ENCODE measurements at regions not wholly inside any gene's neighbourhood (a gene's known extent, or its start where the extent isn't known, plus 50 kb on each side); places are given as distances from the start of the nearest gene placed in this dataset.

GRCh38 chr10:83075815-83076355 is 1063.4 kb upstream of the GHITM start:
- no peak for TF ChIP-seq CTCF (IDR thresholded peaks at IDR 0.05)
- no peak for TF ChIP-seq POLR2AphosphoS5 (IDR thresholded peaks at IDR 0.05)
- no peak for TF ChIP-seq EP300 (IDR thresholded peaks at IDR 0.05)
